HepG2 (cell line): ENCODE measurements at regions not wholly inside any gene's neighbourhood (a gene's known extent, or its start where the extent isn't known, plus 50 kb on each side); places are given as distances from the start of the nearest gene placed in this dataset.

Experiments
- POLR2AphosphoS5 ChIP-seq: IDR thresholded peaks from 2 replicates; pipeline ENCODE4 v1.6.1; 2012; ENCODE audit warnings: low read depth, low read length
- RNF219 ChIP-seq: sonication (generic); formaldehyde crosslinking; IDR thresholded peaks from 2 replicates; pipeline ENCODE4 v1.5.0; 2020; ENCODE audit warnings: mild to moderate bottlenecking, missing genetic modification reagents
- SP1 ChIP-seq, 2 experiments: fragments of 450-650 bp in 1 of 2; sonication (generic) in 1 of 2; formaldehyde crosslinking in 1 of 2; IDR thresholded peaks; 2 replicates each; pipeline versions ENCODE4 v1.4.0 to v1.6.1; 2016 to 2020; ENCODE audit warnings: missing genetic modification reagents in 1 of 2
- TARDBP ChIP-seq: sonication (generic); formaldehyde crosslinking; IDR thresholded peaks from 2 replicates; pipeline ENCODE4 v1.8.0; 2022; ENCODE audit warnings: mild to moderate bottlenecking, missing genetic modification reagents
- TCF7L2 ChIP-seq: IDR thresholded peaks from 2 replicates; pipeline ENCODE4 v1.6.1; 2011; ENCODE audit warnings: mild to moderate bottlenecking, low read depth, low read length, moderate library complexity
- USF2 ChIP-seq, 2 experiments: sonication (generic) in 1 of 2; formaldehyde crosslinking in 1 of 2; IDR thresholded peaks; 2 replicates each; pipeline versions ENCODE4 v1.5.1 to v1.6.1; 2011 to 2020; ENCODE audit warnings: borderline replicate concordance in 1 of 2, low read depth in 1 of 2, low read length in 1 of 2, mild to moderate bottlenecking in 1 of 2, missing genetic modification reagents in 1 of 2, moderate library complexity in 1 of 2
- ZBTB49 ChIP-seq: sonication (generic); formaldehyde crosslinking; IDR thresholded peaks from 2 replicates; pipeline ENCODE4 v1.4.0; 2020; ENCODE audit warnings: missing genetic modification reagents, borderline replicate concordance
- ZNF263 ChIP-seq: sonication (generic); formaldehyde crosslinking; IDR thresholded peaks from 2 replicates; pipeline ENCODE4 v1.4.0; 2020; ENCODE audit warnings: missing genetic modification reagents
- ZNF75D ChIP-seq: sonication (generic); formaldehyde crosslinking; IDR thresholded peaks from 2 replicates; pipeline ENCODE4 v1.8.1; 2023; ENCODE audit warnings: missing genetic modification reagents, mild to moderate bottlenecking, borderline replicate concordance

- TF ChIP-seq RNF219 (CRISPR knock-in tag): no peak
- TF ChIP-seq SP1 (IDR thresholded peaks at IDR 0.05): no peak
- TF ChIP-seq SP1 (CRISPR knock-in tag; IDR thresholded peaks at IDR 0.05): no peak
- TF ChIP-seq POLR2AphosphoS5: no peak
- TF ChIP-seq TCF7L2: no peak
- TF ChIP-seq ZNF75D (CRISPR knock-in tag): no peak
- no peak for TF ChIP-seq ZNF263 (CRISPR knock-in tag)
- no peak for TF ChIP-seq ZBTB49
- TF ChIP-seq USF2 (IDR thresholded peaks at IDR 0.05; ENCODE audit: low read depth, low read length): no peak
- no peak for TF ChIP-seq USF2 (CRISPR knock-in tag; IDR thresholded peaks at IDR 0.05; ENCODE audit: borderline replicate concordance)
- TF ChIP-seq TARDBP (CRISPR knock-in tag): no peak
These were observed 390.0 kb downstream of the AEBP2 start for GRCh38 chr12:19829100-19829853.
